CD4-positive, alpha-beta T cell treated with Interleukin-21 for 1 hour (primary cell): ENCODE measurements at regions not wholly inside any gene's neighbourhood (a gene's known extent, or its start where the extent isn't known, plus 50 kb on each side); places are given as distances from the start of the nearest gene placed in this dataset.

Source experiments
- DNase-seq: peaks from one replicate; pipeline ENCODE4 v3.0.0-alpha.2; 2020

- no peak for DNase-seq
Observed at GRCh38 chr14:104505085-104506074, 74.2 kb upstream of the C14orf180 start.

- DNase-seq, result no peak
Observed at GRCh38 chr14:104506461-104507253, 72.9 kb upstream of the C14orf180 start.

GRCh38 chr14:104507443-104507842 lies 72.1 kb upstream of the C14orf180 start:
- DNase-seq, result no peak

GRCh38 chr14:104509673-104510072 lies 69.9 kb upstream of the C14orf180 start:
- DNase-seq, result no peak

- no peak for DNase-seq
Observed at GRCh38 chr14:104510216-104510615, 69.3 kb upstream of the C14orf180 start.

- DNase-seq, result no peak
Observed at GRCh38 chr14:104510794-104511611, 68.6 kb upstream of the C14orf180 start.

GRCh38 chr14:104512061-104512460 lies 67.5 kb upstream of the C14orf180 start:
- DNase-seq, result no peak

GRCh38 chr14:104512771-104513640 lies 66.6 kb upstream of the C14orf180 start:
- DNase-seq, result no peak

- DNase-seq, result no peak
Observed at GRCh38 chr14:104513641-104514046, 65.9 kb upstream of the C14orf180 start.

GRCh38 chr14:104514156-104514848 lies 65.3 kb upstream of the C14orf180 start:
- DNase-seq, result no peak

GRCh38 chr14:104515059-104515810 lies 64.3 kb upstream of the C14orf180 start:
- DNase-seq, result no peak

GRCh38 chr14:104515811-104516780 lies 63.5 kb upstream of the C14orf180 start:
- no peak for DNase-seq

- no peak for DNase-seq
Observed at GRCh38 chr14:104516906-104517305, 62.7 kb upstream of the C14orf180 start.

GRCh38 chr14:104517426-104517825 lies 62.1 kb upstream of the C14orf180 start:
- DNase-seq, result no peak

- no peak for DNase-seq
Observed at GRCh38 chr14:104517867-104518266, 61.7 kb upstream of the C14orf180 start.

GRCh38 chr14:104518659-104519350 lies 60.8 kb upstream of the C14orf180 start:
- DNase-seq, result no peak

GRCh38 chr14:104519721-104520120 lies 59.8 kb upstream of the C14orf180 start:
- no peak for DNase-seq

GRCh38 chr14:104520620-104521410 lies 58.7 kb upstream of the C14orf180 start:
- DNase-seq, result no peak
